SK-N-MC (cell line): ENCODE measurements at regions not wholly inside any gene's neighbourhood (a gene's known extent, or its start where the extent isn't known, plus 50 kb on each side); places are given as distances from the start of the nearest gene placed in this dataset.

Experiments
- EZH2 ChIP-seq: fragments of 200-600 bp; sonication (generic); IDR thresholded peaks from one replicate; pipeline ENCODE4 v1.6.1; 2017; ENCODE audit warnings: antibody characterized with exemption
- POLR2AphosphoS5 ChIP-seq: IDR thresholded peaks from 2 replicates; pipeline ENCODE4 v1.6.1; 2012; ENCODE audit warnings: mild to moderate bottlenecking, low read depth, low read length, borderline replicate concordance

DNA sequence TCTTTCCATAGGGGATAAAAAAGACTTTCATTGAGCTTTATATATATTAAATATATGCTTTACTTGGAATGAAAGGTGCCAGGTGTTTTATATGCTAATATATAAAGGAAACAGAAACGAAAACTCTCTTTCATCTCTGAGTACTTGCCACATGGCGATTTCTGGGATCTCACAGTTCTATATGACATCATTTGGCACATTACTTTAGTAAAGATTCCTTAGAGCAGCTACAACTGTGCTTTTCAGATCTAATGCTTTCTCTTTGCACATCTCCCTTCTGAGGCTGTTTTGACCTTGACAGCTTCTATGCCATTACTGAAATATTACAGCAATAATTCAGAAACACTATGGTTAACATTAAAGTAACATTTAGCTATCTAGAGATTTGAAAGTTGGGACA lies 1082.9 kb upstream of the CDH2 start:
- no peak for TF ChIP-seq EZH2
- TF ChIP-seq POLR2AphosphoS5 = no peak
